ENCODE measurements at regions not wholly inside any gene's neighbourhood (a gene's known extent, or its start where the extent isn't known, plus 50 kb on each side); places are given as distances from the start of the nearest gene placed in this dataset.

GRCh38 chr21:16633831-16634459 lies 878.9 kb upstream of the CXADR start:
- Histone ChIP-seq H3K4me3 (peak overlapping the region; percentile 69), H3K9ac (ENCODE audit: insufficient read length) (no peak overlapping the region), H3K36me3 (ENCODE audit: insufficient read depth, low read length) (no peaks in the 10 kb centered on the region), H3K27ac (peak overlapping the region; percentile 84), H3K9me3 (ENCODE audit: low read depth, low read length) (no peaks in the 10 kb centered on the region)
- peak; percentile 48 for DNase-seq (ENCODE audit: low read depth, low spot score)
- peak; percentile 2 for TF ChIP-seq FOXP2 (optimal IDR thresholded peaks at IDR 0.05; ENCODE audit: control extremely low read depth, extremely low read length, insufficient read depth)
- no peak for TF ChIP-seq POLR2AphosphoS5 (IDR thresholded peaks at IDR 0.05; ENCODE audit: borderline replicate concordance, low read depth, low read length)
- TF ChIP-seq EZH2 (IDR thresholded peaks at IDR 0.05), result no peak

- Histone ChIP-seq H3K36me3 (ENCODE audit: insufficient read depth, low read length) (no peaks in the 10 kb centered on the region), H3K9me3 (ENCODE audit: low read depth, low read length) (no peaks in the 10 kb centered on the region), H3K27ac (peak overlapping the region; percentile 84), H3K4me3 (peak overlapping the region; percentile 69), H3K9ac (ENCODE audit: insufficient read length) (no peak overlapping the region)
- no peak for TF ChIP-seq POLR2AphosphoS5 (IDR thresholded peaks at IDR 0.05; ENCODE audit: borderline replicate concordance, low read depth, low read length)
- TF ChIP-seq EZH2 (IDR thresholded peaks at IDR 0.05), result no peak
- no peak for TF ChIP-seq FOXP2 (optimal IDR thresholded peaks at IDR 0.05; ENCODE audit: control extremely low read depth, extremely low read length, insufficient read depth)
- no peak for DNase-seq (ENCODE audit: low read depth, low spot score)
Measured at GRCh38 chr21:16634515-16634914, 878.3 kb upstream of the CXADR start.

- no peak for DNase-seq (ENCODE audit: low read depth, low spot score)
- no peak for TF ChIP-seq POLR2AphosphoS5 (IDR thresholded peaks at IDR 0.05; ENCODE audit: borderline replicate concordance, low read depth, low read length)
- no peak for TF ChIP-seq EZH2 (IDR thresholded peaks at IDR 0.05)
- TF ChIP-seq FOXP2 (optimal IDR thresholded peaks at IDR 0.05; ENCODE audit: control extremely low read depth, extremely low read length, insufficient read depth), result no peak
- no peaks in the 10 kb centered on the region for H3K9me3 ChIP-seq (ENCODE audit: low read depth, low read length)
- no peaks in the 10 kb centered on the region for H3K36me3 ChIP-seq (ENCODE audit: insufficient read depth, low read length)
- H3K4me3 ChIP-seq, result no peak overlapping the region
- H3K27ac ChIP-seq, result no peak overlapping the region
- H3K9ac ChIP-seq (ENCODE audit: insufficient read length), result no peak overlapping the region
Measured at GRCh38 chr21:16640297-16641027, 872.4 kb upstream of the CXADR start.

GRCh38 chr21:16642353-16642752 lies 870.5 kb upstream of the CXADR start:
- Histone ChIP-seq H3K4me3 (no peak overlapping the region), H3K27ac (peak overlapping the region; percentile 78; the same call in 1 of the 2 replicates), H3K9ac (ENCODE audit: insufficient read length) (no peak overlapping the region), H3K9me3 (ENCODE audit: low read depth, low read length) (no peaks in the 10 kb centered on the region), H3K36me3 (ENCODE audit: insufficient read depth, low read length) (no peaks in the 10 kb centered on the region)
- TF ChIP-seq POLR2AphosphoS5 (IDR thresholded peaks at IDR 0.05; ENCODE audit: borderline replicate concordance, low read depth, low read length) (no peak; the same call in 1 of the 2 replicates), EZH2 (IDR thresholded peaks at IDR 0.05) (no peak), FOXP2 (optimal IDR thresholded peaks at IDR 0.05; ENCODE audit: control extremely low read depth, extremely low read length, insufficient read depth) (no peak)
- no peak for DNase-seq (ENCODE audit: low read depth, low spot score)

- no peak overlapping the region for H3K4me3 ChIP-seq
- no peak overlapping the region for H3K9ac ChIP-seq (ENCODE audit: insufficient read length)
- no peak overlapping the region for H3K27ac ChIP-seq
- DNase-seq (ENCODE audit: low read depth, low spot score), result no peak
- TF ChIP-seq POLR2AphosphoS5 (IDR thresholded peaks at IDR 0.05; ENCODE audit: borderline replicate concordance, low read depth, low read length) (no peak), FOXP2 (optimal IDR thresholded peaks at IDR 0.05; ENCODE audit: control extremely low read depth, extremely low read length, insufficient read depth) (no peak), EZH2 (IDR thresholded peaks at IDR 0.05) (no peak)
- no peaks in the 10 kb centered on the region for H3K9me3 ChIP-seq (ENCODE audit: low read depth, low read length)
- no peaks in the 10 kb centered on the region for H3K36me3 ChIP-seq (ENCODE audit: insufficient read depth, low read length)
Measured at GRCh38 chr21:16644685-16645084, 868.2 kb upstream of the CXADR start.

- H3K27ac ChIP-seq, result no peak overlapping the region
- no peak for TF ChIP-seq EZH2 (IDR thresholded peaks at IDR 0.05)
- no peak for TF ChIP-seq FOXP2 (optimal IDR thresholded peaks at IDR 0.05; ENCODE audit: control extremely low read depth, extremely low read length, insufficient read depth)
- TF ChIP-seq POLR2AphosphoS5 (IDR thresholded peaks at IDR 0.05; ENCODE audit: borderline replicate concordance, low read depth, low read length), result no peak
- H3K9ac ChIP-seq (ENCODE audit: insufficient read length), result no peak overlapping the region
- H3K9me3 ChIP-seq (ENCODE audit: low read depth, low read length), result no peaks in the 10 kb centered on the region
- no peaks in the 10 kb centered on the region for H3K36me3 ChIP-seq (ENCODE audit: insufficient read depth, low read length)
- no peak overlapping the region for H3K4me3 ChIP-seq
- DNase-seq (ENCODE audit: low read depth, low spot score), result no peak
Measured at GRCh38 chr21:16650714-16651366, 862.0 kb upstream of the CXADR start.

GRCh38 chr21:16651956-16652355 lies 860.9 kb upstream of the CXADR start:
- H3K27ac ChIP-seq, result no peak overlapping the region
- H3K9me3 ChIP-seq (ENCODE audit: low read depth, low read length), result no peaks in the 10 kb centered on the region
- no peak overlapping the region for H3K4me3 ChIP-seq
- TF ChIP-seq POLR2AphosphoS5 (IDR thresholded peaks at IDR 0.05; ENCODE audit: borderline replicate concordance, low read depth, low read length) (no peak), EZH2 (IDR thresholded peaks at IDR 0.05) (no peak), FOXP2 (optimal IDR thresholded peaks at IDR 0.05; ENCODE audit: control extremely low read depth, extremely low read length, insufficient read depth) (no peak)
- H3K9ac ChIP-seq (ENCODE audit: insufficient read length), result no peak overlapping the region
- H3K36me3 ChIP-seq (ENCODE audit: insufficient read depth, low read length), result no peaks in the 10 kb centered on the region
- no peak for DNase-seq (ENCODE audit: low read depth, low spot score)

GRCh38 chr21:16663436-16663835 lies 849.4 kb upstream of the CXADR start:
- DNase-seq (ENCODE audit: low read depth, low spot score), result no peak

More at GRCh38 chr21:16663436-16663835, 849.4 kb upstream of the CXADR start:
- Histone ChIP-seq H3K27ac (no peak overlapping the region), H3K36me3 (ENCODE audit: insufficient read depth, low read length) (no peaks in the 10 kb centered on the region), H3K4me3 (no peak overlapping the region), H3K9me3 (ENCODE audit: low read depth, low read length) (no peaks in the 10 kb centered on the region), H3K9ac (ENCODE audit: insufficient read length) (no peak overlapping the region)
- TF ChIP-seq POLR2AphosphoS5 (IDR thresholded peaks at IDR 0.05; ENCODE audit: borderline replicate concordance, low read depth, low read length), result no peak
- no peak for TF ChIP-seq EZH2 (IDR thresholded peaks at IDR 0.05)
- TF ChIP-seq FOXP2 (optimal IDR thresholded peaks at IDR 0.05; ENCODE audit: control extremely low read depth, extremely low read length, insufficient read depth), result no peak

Measured in SK-N-MC (cell line).